Choroid plexus epithelial cell (primary cell): ENCODE measurements at regions not wholly inside any gene's neighbourhood (a gene's known extent, or its start where the extent isn't known, plus 50 kb on each side); places are given as distances from the start of the nearest gene placed in this dataset.

ENCODE experiments used
- DNase-seq: peaks from one replicate; pipeline ENCODE4 v3.0.0-alpha.2; 2010; ENCODE audit warnings: low read depth
- H3K4me3 ChIP-seq: 2 replicates; pipeline ENCODE4 v1.5.1; 2011; ENCODE audit warnings: low read depth, mild to moderate bottlenecking, control low read depth, low read length, moderate library complexity
- TF ChIP-seq, protein P1 (sequence below): conservative IDR thresholded peaks from 2 replicates; pipeline ENCODE4 v1.5.1; 2011; ENCODE audit warnings: low read depth, mild to moderate bottlenecking, control low read depth, inconsistent platforms, low read length, moderate library complexity

DNA sequence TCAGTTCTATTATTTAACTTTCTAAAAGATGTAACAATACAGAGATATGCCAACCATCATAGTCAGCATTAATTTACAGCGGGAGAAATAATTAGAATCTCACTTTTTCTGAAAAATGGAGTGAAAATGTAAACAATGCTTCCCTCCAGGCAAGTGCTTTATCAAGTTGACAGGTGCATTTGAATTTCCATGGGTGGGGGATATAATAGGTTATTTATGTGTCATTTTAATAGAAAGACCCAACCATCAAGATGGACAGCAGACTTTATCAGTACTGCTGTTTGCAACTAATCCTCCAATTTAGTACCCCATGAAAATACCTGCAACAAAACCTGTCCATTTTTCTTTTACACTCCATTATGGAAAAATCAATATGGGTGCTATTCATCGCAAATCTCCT lies 780.1 kb downstream of the TFAP2A start:
- DNase-seq, result no peak
- no peak overlapping the region for H3K4me3 ChIP-seq
- TF ChIP-seq, protein P1, sequence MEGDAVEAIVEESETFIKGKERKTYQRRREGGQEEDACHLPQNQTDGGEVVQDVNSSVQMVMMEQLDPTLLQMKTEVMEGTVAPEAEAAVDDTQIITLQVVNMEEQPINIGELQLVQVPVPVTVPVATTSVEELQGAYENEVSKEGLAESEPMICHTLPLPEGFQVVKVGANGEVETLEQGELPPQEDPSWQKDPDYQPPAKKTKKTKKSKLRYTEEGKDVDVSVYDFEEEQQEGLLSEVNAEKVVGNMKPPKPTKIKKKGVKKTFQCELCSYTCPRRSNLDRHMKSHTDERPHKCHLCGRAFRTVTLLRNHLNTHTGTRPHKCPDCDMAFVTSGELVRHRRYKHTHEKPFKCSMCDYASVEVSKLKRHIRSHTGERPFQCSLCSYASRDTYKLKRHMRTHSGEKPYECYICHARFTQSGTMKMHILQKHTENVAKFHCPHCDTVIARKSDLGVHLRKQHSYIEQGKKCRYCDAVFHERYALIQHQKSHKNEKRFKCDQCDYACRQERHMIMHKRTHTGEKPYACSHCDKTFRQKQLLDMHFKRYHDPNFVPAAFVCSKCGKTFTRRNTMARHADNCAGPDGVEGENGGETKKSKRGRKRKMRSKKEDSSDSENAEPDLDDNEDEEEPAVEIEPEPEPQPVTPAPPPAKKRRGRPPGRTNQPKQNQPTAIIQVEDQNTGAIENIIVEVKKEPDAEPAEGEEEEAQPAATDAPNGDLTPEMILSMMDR, result no peak

DNA sequence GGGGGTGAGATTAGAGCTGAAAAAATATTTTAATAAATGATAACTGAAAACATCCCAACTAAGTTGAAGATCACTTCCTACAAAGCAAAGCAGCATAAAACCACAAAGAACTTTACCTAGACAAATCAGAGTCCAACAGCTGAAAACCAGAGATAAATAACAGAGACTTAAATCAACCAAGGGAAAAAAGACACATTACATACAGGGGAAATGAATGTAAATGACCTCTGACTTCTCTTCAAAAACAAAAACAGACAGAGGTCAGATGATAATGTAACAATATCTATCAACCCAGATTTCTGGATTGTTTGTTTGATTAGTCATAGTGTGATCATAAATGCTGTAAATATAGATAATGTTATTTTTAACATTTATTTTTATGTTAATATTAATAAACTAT lies 782.8 kb downstream of the TFAP2A start:
- DNase-seq, result no peak
- TF ChIP-seq, protein P1, result no peak
- H3K4me3 ChIP-seq, result no peak overlapping the region

DNA sequence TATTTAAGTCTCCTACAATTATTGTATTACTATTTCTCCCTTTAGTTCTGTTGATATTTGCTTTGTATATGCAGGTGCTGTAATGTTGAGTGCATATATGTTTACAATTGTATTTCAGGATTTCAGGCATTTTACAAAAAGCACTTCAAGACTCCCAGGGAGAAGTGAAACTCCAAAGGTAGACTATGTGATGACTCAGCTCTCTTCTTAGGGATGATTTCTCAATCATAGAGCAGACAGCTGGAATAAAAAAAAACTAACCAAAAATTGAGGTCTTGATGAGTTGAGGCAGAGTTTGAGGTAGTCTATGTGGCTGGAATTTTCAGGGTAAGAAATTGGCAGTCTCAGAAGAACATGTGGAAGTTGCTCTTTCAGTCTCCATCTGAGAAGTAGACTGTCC lies 786.1 kb downstream of the TFAP2A start:
- no peak overlapping the region for H3K4me3 ChIP-seq
- peak; percentile 40 for DNase-seq
- TF ChIP-seq, protein P1, result no peak

DNA sequence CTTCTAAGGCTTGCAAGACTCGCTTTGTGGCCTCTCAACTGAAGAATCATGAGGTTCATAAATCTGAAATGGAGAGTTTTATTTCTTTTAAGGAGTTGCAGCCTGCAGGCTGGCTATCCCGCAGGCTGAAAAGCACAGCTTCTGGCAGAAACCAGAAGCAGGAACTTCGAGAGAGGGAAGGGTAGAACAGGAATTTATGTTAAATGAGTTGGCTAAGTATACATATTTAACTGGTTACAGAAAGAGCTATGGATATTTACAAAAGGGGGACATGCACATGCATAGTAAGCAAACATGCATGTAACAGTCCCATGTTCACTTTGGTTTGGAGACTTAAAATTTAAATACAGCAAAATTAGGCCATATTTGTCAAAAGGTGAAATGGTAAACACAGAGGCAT lies 787.0 kb downstream of the TFAP2A start:
- DNase-seq, result no peak
- TF ChIP-seq, protein P1, result no peak
- no peak overlapping the region for H3K4me3 ChIP-seq

DNA sequence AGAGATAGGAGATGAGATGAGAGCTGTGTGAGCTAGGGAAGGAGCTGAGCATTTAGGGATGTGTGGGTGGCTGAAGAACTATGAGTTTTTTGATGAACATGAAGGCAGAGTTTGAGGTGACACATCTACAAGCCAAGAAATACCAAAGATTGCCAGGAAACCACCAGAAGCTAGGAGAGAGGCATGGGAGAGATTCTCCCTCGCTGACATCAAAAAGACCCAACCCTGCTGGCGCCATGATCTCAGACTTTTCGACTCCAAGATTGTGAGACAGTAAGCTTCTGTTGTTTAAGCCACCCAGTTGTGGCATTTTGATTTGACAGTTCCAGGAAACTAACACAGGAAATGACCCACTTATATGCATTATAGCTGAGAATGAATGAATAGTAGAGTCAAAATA lies 790.9 kb downstream of the TFAP2A start:
- H3K4me3 ChIP-seq, result no peak overlapping the region
- TF ChIP-seq, protein P1, result no peak
- no peak for DNase-seq

DNA sequence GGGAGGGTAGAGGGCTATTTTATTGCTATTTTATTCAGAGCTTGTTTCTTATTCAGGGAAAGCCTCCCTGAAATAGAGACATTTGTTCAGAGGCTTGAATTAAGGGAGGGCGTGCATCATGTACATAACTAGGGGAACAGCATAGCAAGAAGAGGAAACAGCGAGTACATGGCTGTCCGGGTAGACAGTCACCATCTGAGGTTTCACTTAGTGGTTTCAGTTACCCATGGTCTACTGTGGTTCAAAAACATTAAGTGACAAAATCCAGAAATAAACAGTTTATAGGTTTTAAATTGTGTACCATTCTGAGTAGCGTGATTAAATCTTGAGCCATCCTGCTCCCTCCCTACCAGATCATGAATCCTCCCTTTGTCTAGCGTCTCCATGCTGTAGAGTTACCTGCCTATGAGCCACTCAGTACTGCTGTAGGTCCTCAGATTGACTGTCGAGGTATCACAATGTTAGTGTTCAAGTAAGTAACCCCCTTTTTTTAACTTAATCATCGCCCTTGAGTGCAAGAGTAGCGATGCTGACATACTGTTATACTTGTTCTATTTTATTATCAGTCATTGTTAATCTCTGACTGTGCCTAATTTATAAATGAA lies 791.5 kb downstream of the TFAP2A start:
- no peak for DNase-seq
- TF ChIP-seq, protein P1, result no peak

DNA sequence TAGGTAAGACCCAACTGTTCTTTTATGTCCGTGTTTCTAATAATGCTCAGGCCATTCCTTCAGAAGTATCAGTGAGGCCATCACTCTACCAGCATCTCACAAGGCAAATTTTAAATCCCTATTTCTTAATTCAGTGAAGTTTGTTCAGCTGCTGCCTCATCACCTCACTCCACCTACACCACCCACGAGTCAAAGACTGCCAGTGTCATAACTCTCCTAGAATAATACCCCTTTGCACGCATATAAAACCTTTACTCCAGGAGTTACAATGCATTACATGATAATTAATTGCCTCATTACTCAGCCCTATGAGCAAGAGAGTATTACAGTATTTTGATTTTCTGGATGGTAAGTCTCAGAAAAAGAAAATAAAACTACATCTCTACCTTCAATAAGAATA lies 793.6 kb downstream of the TFAP2A start:
- TF ChIP-seq, protein P1, result no peak
- H3K4me3 ChIP-seq, result no peak overlapping the region
- DNase-seq, result no peak

More for the DNA sequence above, 791.5 kb downstream of the TFAP2A start:
- H3K4me3 ChIP-seq, result no peak overlapping the region
